Astrocyte (in vitro differentiated cells and primary cell): ENCODE measurements at regions not wholly inside any gene's neighbourhood (a gene's known extent, or its start where the extent isn't known, plus 50 kb on each side); places are given as distances from the start of the nearest gene placed in this dataset.

Source experiments
- DNase-seq: peaks from one replicate; pipeline ENCODE4 v3.0.0-alpha.2; 2010; ENCODE audit warnings: low read depth
- FAIRE-seq: peaks from 2 replicates; lab custom pipeline; 2011; peaks lifted over from hg19 to GRCh38; lab: Jason Lieb, UNC
- H2AFZ ChIP-seq: 2 replicates; pipeline ENCODE4 v1.6.0; 2012; ENCODE audit warnings: low read depth, low read length, inconsistent platforms
- H3K27ac ChIP-seq: 2 replicates; pipeline ENCODE4 v1.5.1; 2011; ENCODE audit warnings: low read depth, low read length, inconsistent platforms
- H3K27me3 ChIP-seq: 2 replicates; pipeline ENCODE4 v1.6.0; 2011; ENCODE audit warnings: low read length, inconsistent platforms; ENCODE audit not compliant: insufficient read depth
- H3K36me3 ChIP-seq: 2 replicates; pipeline ENCODE4 v1.5.1; 2011; ENCODE audit warnings: low read length, inconsistent platforms; ENCODE audit not compliant: insufficient read depth
- H3K4me1 ChIP-seq: 2 replicates; pipeline ENCODE4 v1.5.1; 2011; ENCODE audit warnings: low read length, inconsistent platforms; ENCODE audit not compliant: insufficient read depth
- H3K4me2 ChIP-seq: 2 replicates; pipeline ENCODE4 v1.6.0; 2012; ENCODE audit warnings: low read length, inconsistent platforms
- H3K4me3 ChIP-seq: 2 replicates; pipeline ENCODE4 v1.5.1; 2011; ENCODE audit warnings: low read depth, mild to moderate bottlenecking, low read length, inconsistent platforms; ENCODE audit not compliant: insufficient read depth
- H3K79me2 ChIP-seq: 2 replicates; pipeline ENCODE4 v1.6.0; 2012; ENCODE audit warnings: mild to moderate bottlenecking, low read length, inconsistent platforms; ENCODE audit not compliant: insufficient read depth
- H3K9ac ChIP-seq: 2 replicates; pipeline ENCODE4 v1.6.0; 2012; ENCODE audit warnings: mild to moderate bottlenecking, low read length, inconsistent platforms
- H3K9me3 ChIP-seq: 2 replicates; pipeline ENCODE4 v1.5.1; 2012; ENCODE audit warnings: low read depth, mild to moderate bottlenecking, low read length, inconsistent platforms; ENCODE audit not compliant: insufficient read depth
- H4K20me1 ChIP-seq: 2 replicates; pipeline ENCODE4 v1.6.0; 2012; ENCODE audit warnings: low read length, inconsistent platforms; ENCODE audit not compliant: insufficient read depth
- H3K27ac Mint-ChIP-seq: one replicate; pipeline ENCODE4 v1.8.0; 2021; ENCODE audit warnings: mild to moderate bottlenecking, mixed read lengths; ENCODE audit not compliant: unreplicated experiment
- H3K27me3 Mint-ChIP-seq: one replicate; pipeline ENCODE4 v1.8.0; 2021; ENCODE audit warnings: low read depth, mixed read lengths; ENCODE audit not compliant: unreplicated experiment
- H3K36me3 Mint-ChIP-seq: one replicate; pipeline ENCODE4 v1.8.0; 2021; ENCODE audit warnings: low read depth, mixed read lengths; ENCODE audit not compliant: unreplicated experiment
- H3K4me1 Mint-ChIP-seq: one replicate; pipeline ENCODE4 v1.8.0; 2021; ENCODE audit warnings: low read depth, mixed read lengths; ENCODE audit not compliant: unreplicated experiment
- H3K4me3 Mint-ChIP-seq: one replicate; pipeline ENCODE4 v1.8.0; 2021; ENCODE audit warnings: mild to moderate bottlenecking, moderate library complexity, mixed read lengths; ENCODE audit not compliant: unreplicated experiment
- H3K9me3 Mint-ChIP-seq: one replicate; pipeline ENCODE4 v1.8.0; 2021; ENCODE audit warnings: mild to moderate bottlenecking, mixed read lengths; ENCODE audit not compliant: unreplicated experiment
- CTCF ChIP-seq: IDR thresholded peaks from 2 replicates; pipeline ENCODE4 v1.5.1; 2011; ENCODE audit warnings: low read depth, mild to moderate bottlenecking, inconsistent platforms, low read length, moderate library complexity; ENCODE audit not compliant: insufficient read depth
- EZH2 ChIP-seq: IDR thresholded peaks from 2 replicates; pipeline ENCODE4 v1.6.1; 2012; ENCODE audit warnings: mild to moderate bottlenecking, low read length, inconsistent platforms; ENCODE audit not compliant: insufficient read depth

- TF ChIP-seq CTCF (no peak), EZH2 (no peak)
- Histone ChIP-seq H3K27ac (no peak overlapping the region), H3K4me2 (no peak overlapping the region), H3K79me2 (no peaks in the 10 kb centered on the region), H3K4me3 (no peak overlapping the region), H3K4me1 (no peaks in the 10 kb centered on the region), H3K9ac (no peak overlapping the region), H3K9me3 (peaks cover 5% of the 10 kb centered on the region), H3K27me3 (peaks cover 32% of the 10 kb centered on the region), H3K36me3 (no peaks in the 10 kb centered on the region), H4K20me1 (no peaks in the 10 kb centered on the region), H2AFZ (no peak overlapping the region)
- Mint-ChIP-seq H3K9me3 (peaks cover 30% of the 10 kb centered on the region), H3K4me3 (no peak overlapping the region), H3K4me1 (no peaks in the 10 kb centered on the region), H3K27ac (no peak overlapping the region), H3K27me3 (peaks cover 51% of the 10 kb centered on the region), H3K36me3 (no peaks in the 10 kb centered on the region)
- FAIRE-seq (no peak), DNase-seq (no peak)
These were observed 203.8 kb downstream of the RPLP1 start for GRCh38 chr15:69656271-69657030.

GRCh38 chr15:69657626-69658025, 205.0 kb downstream of the RPLP1 start:
- Histone ChIP-seq H3K4me2 (no peak overlapping the region), H3K9ac (no peak overlapping the region), H3K36me3 (no peaks in the 10 kb centered on the region), H3K79me2 (no peaks in the 10 kb centered on the region), H3K9me3 (peaks cover 5% of the 10 kb centered on the region), H3K27me3 (peaks cover 22% of the 10 kb centered on the region), H3K4me3 (no peak overlapping the region), H3K27ac (no peak overlapping the region), H2AFZ (no peak overlapping the region), H4K20me1 (no peaks in the 10 kb centered on the region), H3K4me1 (no peaks in the 10 kb centered on the region)
- H3K36me3 Mint-ChIP-seq = no peaks in the 10 kb centered on the region
- H3K9me3 Mint-ChIP-seq = peaks cover 26% of the 10 kb centered on the region
- no peak for DNase-seq
- TF ChIP-seq EZH2 (no peak), CTCF (no peak)
- H3K27me3 Mint-ChIP-seq = peaks cover 39% of the 10 kb centered on the region
- no peak for FAIRE-seq
- no peaks in the 10 kb centered on the region for H3K4me1 Mint-ChIP-seq
- no peak overlapping the region for H3K27ac Mint-ChIP-seq
- H3K4me3 Mint-ChIP-seq = no peak overlapping the region

- Mint-ChIP-seq H3K27ac (no peak overlapping the region), H3K36me3 (no peaks in the 10 kb centered on the region), H3K4me1 (no peaks in the 10 kb centered on the region), H3K9me3 (peaks cover 20% of the 10 kb centered on the region), H3K27me3 (peaks cover 31% of the 10 kb centered on the region), H3K4me3 (no peak overlapping the region)
- H2AFZ ChIP-seq = no peak overlapping the region
- TF ChIP-seq EZH2 = no peak
- H3K4me1 ChIP-seq = no peaks in the 10 kb centered on the region
- DNase-seq (no peak), FAIRE-seq (no peak)
- H3K9ac ChIP-seq = no peak overlapping the region
- H3K4me2 ChIP-seq = no peak overlapping the region
- H4K20me1 ChIP-seq = no peaks in the 10 kb centered on the region
- no peaks in the 10 kb centered on the region for H3K79me2 ChIP-seq
- peaks cover 19% of the 10 kb centered on the region for H3K27me3 ChIP-seq
- H3K4me3 ChIP-seq = no peak overlapping the region
- peaks cover 5% of the 10 kb centered on the region for H3K9me3 ChIP-seq
- H3K27ac ChIP-seq = no peak overlapping the region
- H3K36me3 ChIP-seq = no peaks in the 10 kb centered on the region
These were observed 205.9 kb downstream of the RPLP1 start for GRCh38 chr15:69658411-69658945.
